GM12865 (cell line): ENCODE measurements at regions not wholly inside any gene's neighbourhood (a gene's known extent, or its start where the extent isn't known, plus 50 kb on each side); places are given as distances from the start of the nearest gene placed in this dataset.
"Not testable (repeated sequence)": the region's sequence is repeated elsewhere in the genome, so short reads cannot be mapped to it uniquely, and the experiment has no call there.

Experiments used
- DNase-seq: peaks from one replicate; pipeline ENCODE4 v3.0.0; 2010; ENCODE audit warnings: low read depth
- H3K4me3 ChIP-seq: 2 replicates; pipeline ENCODE4 v1.5.1; 2011; ENCODE audit warnings: mild to moderate bottlenecking, low read depth, low read length, control low read depth
- TF ChIP-seq, protein P1 (sequence below): IDR thresholded peaks from 2 replicates; pipeline ENCODE4 v1.5.1; 2011; ENCODE audit warnings: low read length, control low read depth, low read depth, inconsistent platforms; ENCODE audit not compliant: insufficient read depth; ENCODE audit errors: missing control alignments

GRCh38 chr6:157727629-157728182, 95.3 kb upstream of the SNX9 start:
- no peak for DNase-seq
- TF ChIP-seq, protein P1, sequence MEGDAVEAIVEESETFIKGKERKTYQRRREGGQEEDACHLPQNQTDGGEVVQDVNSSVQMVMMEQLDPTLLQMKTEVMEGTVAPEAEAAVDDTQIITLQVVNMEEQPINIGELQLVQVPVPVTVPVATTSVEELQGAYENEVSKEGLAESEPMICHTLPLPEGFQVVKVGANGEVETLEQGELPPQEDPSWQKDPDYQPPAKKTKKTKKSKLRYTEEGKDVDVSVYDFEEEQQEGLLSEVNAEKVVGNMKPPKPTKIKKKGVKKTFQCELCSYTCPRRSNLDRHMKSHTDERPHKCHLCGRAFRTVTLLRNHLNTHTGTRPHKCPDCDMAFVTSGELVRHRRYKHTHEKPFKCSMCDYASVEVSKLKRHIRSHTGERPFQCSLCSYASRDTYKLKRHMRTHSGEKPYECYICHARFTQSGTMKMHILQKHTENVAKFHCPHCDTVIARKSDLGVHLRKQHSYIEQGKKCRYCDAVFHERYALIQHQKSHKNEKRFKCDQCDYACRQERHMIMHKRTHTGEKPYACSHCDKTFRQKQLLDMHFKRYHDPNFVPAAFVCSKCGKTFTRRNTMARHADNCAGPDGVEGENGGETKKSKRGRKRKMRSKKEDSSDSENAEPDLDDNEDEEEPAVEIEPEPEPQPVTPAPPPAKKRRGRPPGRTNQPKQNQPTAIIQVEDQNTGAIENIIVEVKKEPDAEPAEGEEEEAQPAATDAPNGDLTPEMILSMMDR, result no peak
- no peak overlapping the region for H3K4me3 ChIP-seq

GRCh38 chr6:157728183-157728881, 94.7 kb upstream of the SNX9 start:
- H3K4me3 ChIP-seq, result no peak overlapping the region
- no peak for DNase-seq

DNA sequence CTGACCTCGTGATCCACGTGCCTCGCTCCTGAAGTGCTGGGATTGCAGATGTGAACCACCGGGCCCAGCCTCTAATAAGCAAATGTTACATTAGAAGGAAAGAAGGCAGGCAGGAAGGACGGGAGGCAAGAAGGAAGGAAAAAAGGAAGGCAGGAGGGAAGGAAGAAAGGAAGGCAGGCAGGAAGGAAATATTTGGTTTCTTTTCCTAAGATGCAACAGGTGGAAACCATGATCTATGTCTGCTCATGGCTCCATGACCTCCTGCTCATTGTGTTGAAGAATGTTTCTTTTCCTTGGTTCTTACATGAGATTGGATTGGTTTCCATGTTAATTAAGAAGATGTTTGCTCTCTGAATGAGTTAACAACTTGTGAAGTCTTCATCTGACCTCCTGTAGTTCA, 91.8 kb upstream of the SNX9 start:
- H3K4me3 ChIP-seq, result no peak overlapping the region
- TF ChIP-seq, protein P1, result no peak

More at GRCh38 chr6:157728183-157728881, 94.7 kb upstream of the SNX9 start:
- TF ChIP-seq, protein P1, result no peak

DNA sequence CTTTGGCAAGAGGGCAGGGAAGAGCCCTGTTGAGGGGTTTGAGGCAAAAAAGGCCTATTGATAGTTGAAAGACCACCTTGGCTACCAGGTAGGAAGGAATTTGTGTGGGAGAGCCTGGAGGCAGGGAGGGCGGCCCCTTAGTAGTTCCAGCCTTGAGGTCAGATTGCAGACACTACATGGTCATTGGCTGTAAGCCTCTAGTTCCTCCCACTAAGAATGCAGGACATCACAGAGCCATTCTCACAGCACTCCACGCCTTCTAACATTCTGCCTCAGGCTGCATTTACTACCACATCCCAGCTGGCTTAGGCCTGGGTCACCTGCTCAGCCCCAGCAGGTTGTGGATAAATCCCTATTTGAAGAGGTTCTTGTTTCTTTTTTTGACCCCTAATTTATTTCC, 91.0 kb upstream of the SNX9 start:
- TF ChIP-seq, protein P1, result no peak
- no peak for DNase-seq

More for the DNA sequence above, 91.8 kb upstream of the SNX9 start:
- no peak for DNase-seq

DNA sequence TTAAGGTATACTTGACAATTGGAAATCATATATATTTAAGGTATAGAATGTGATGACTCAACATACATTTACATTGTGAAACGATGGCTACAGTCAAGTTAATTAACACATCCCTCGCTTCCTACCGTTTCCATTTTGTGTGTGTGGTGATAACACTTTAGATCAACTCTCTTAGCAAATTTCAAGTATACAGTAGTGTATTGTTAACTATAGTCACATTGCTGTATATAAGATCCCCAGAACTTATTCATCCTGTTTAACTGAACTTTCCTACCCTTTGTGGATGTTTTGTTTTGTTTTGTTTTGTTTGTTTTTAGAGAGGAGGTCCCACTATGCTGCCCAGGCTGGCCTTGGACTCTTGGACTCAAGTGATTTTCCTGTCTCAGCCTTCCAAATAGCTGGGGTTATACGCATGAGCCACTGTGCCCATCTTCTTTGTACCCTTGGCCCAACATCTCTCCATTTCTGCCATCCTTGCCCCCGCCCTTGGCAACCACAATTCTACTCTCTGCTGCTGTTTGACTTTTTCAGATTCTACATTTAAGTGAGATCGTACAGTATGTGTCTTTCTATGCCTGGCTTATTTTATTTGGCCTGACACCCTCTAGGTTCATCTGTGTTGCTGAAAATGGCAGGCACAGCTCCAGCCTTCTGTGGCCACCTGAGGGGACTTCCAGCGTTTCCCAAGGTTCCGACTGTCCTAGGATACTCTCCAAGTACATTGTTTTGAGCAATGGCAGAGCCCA, 90.5 kb upstream of the SNX9 start:
- H3K4me3 ChIP-seq, result no peak overlapping the region
- DNase-seq, result no peak
- TF ChIP-seq, protein P1, result no peak

More for the DNA sequence above, 91.0 kb upstream of the SNX9 start:
- no peak overlapping the region for H3K4me3 ChIP-seq

DNA sequence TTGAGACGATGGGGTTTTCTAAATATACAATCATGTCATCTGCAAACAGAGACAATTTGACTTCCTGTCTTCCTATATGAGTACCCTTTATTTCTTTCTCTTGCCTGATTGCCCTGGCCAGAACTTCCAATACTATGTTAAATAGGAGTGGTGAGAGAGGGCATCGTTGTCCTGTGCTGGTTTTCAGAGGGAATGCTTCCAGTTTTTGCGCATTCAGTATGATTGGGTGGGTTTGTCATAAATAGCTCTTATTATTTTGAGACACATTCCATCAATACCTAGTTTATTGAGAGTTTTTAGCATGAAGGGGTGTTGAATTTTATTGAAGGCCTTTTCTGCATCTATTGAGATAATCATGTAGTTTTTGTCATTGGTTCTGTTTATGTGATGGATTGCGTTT, 86.5 kb upstream of the SNX9 start:
- H3K4me3 ChIP-seq, DNase-seq: not testable (repeated sequence)

GRCh38 chr6:157741321-157741947, 81.6 kb upstream of the SNX9 start:
- H3K4me3 ChIP-seq, result no peak overlapping the region

More at GRCh38 chr6:157741321-157741947, 81.6 kb upstream of the SNX9 start:
- DNase-seq, result no peak
- TF ChIP-seq, protein P1, result no peak
